T47D (cell line): ENCODE measurements at regions not wholly inside any gene's neighbourhood (a gene's known extent, or its start where the extent isn't known, plus 50 kb on each side); places are given as distances from the start of the nearest gene placed in this dataset.

Experiments
- DNase-seq, 2 experiments: peaks; one replicate each; pipeline versions ENCODE4 v3.0.0 to v3.0.0-alpha.2; 2011 to 2012; ENCODE audit warnings: low read depth in 1 of 2, low spot score in 1 of 2
- JUND ChIP-seq: IDR thresholded peaks from 2 replicates; pipeline ENCODE4 v1.6.1; 2012; ENCODE audit warnings: low read depth
- in situ Hi-C: cut with HindIII; loops from 2 replicates; pipeline ENCODE4 v1.10.0; 2016; ENCODE audit warnings: low sequenced_read_pairs, low pct_unique_long_range_greater_than_20kb

- in situ Hi-C loops = no loop called here
Observed at GRCh38 chr2:34373586-34374233, 774.6 kb upstream of the FAM98A start.

GRCh38 chr2:34372967-34373366 is 773.9 kb upstream of the FAM98A start:
- in situ Hi-C loops = no loop called here
- no peak for DNase-seq
- no peak for TF ChIP-seq JUND

More at GRCh38 chr2:34373586-34374233, 774.6 kb upstream of the FAM98A start:
- no peak for TF ChIP-seq JUND
- no peak for DNase-seq

- in situ Hi-C loops = no loop called here
- TF ChIP-seq JUND = no peak
Observed at GRCh38 chr2:34371711-34372110, 772.6 kb upstream of the FAM98A start.

GRCh38 chr2:34368304-34368703 is 769.2 kb upstream of the FAM98A start:
- in situ Hi-C loops = no loop called here
- DNase-seq = no peak
- TF ChIP-seq JUND = no peak

More at GRCh38 chr2:34371711-34372110, 772.6 kb upstream of the FAM98A start:
- no peak for DNase-seq

GRCh38 chr2:34365932-34366331 is 766.8 kb upstream of the FAM98A start:
- no peak for DNase-seq

GRCh38 chr2:34365512-34365911 is 766.4 kb upstream of the FAM98A start:
- no peak for TF ChIP-seq JUND
- in situ Hi-C loops = no loop called here
- DNase-seq = no peak

More at GRCh38 chr2:34365932-34366331, 766.8 kb upstream of the FAM98A start:
- no peak for TF ChIP-seq JUND
- in situ Hi-C loops = no loop called here

GRCh38 chr2:34353509-34354113 is 754.5 kb upstream of the FAM98A start:
- no peak for DNase-seq
- in situ Hi-C loops = no loop called here
- TF ChIP-seq JUND = no peak

- TF ChIP-seq JUND = no peak
- no peak for DNase-seq
- in situ Hi-C loops = no loop called here
Observed at GRCh38 chr2:34349527-34349926, 750.4 kb upstream of the FAM98A start.

GRCh38 chr2:34345030-34345429 is 745.9 kb upstream of the FAM98A start:
- no peak for DNase-seq
- in situ Hi-C loops = no loop called here
- TF ChIP-seq JUND = no peak

GRCh38 chr2:34340307-34340706 is 741.2 kb upstream of the FAM98A start:
- no peak for DNase-seq
- in situ Hi-C loops = no loop called here
- TF ChIP-seq JUND = no peak

- no peak for DNase-seq
- in situ Hi-C loops = no loop called here
- TF ChIP-seq JUND = no peak
Observed at GRCh38 chr2:34337735-34338134, 738.6 kb upstream of the FAM98A start.

GRCh38 chr2:34332813-34333212 is 733.7 kb upstream of the FAM98A start:
- TF ChIP-seq JUND = no peak
- DNase-seq = no peak
- in situ Hi-C loops = no loop called here

GRCh38 chr2:34320056-34320455 is 721.0 kb upstream of the FAM98A start:
- no peak for DNase-seq
- TF ChIP-seq JUND = no peak
- in situ Hi-C loops = no loop called here

- TF ChIP-seq JUND = no peak
- in situ Hi-C loops = no loop called here
Observed at GRCh38 chr2:34317797-34318196, 718.7 kb upstream of the FAM98A start.

More at GRCh38 chr2:34317797-34318196, 718.7 kb upstream of the FAM98A start:
- no peak for DNase-seq
